ENCODE measurements at regions not wholly inside any gene's neighbourhood (a gene's known extent, or its start where the extent isn't known, plus 50 kb on each side); places are given as distances from the start of the nearest gene placed in this dataset.

- Histone ChIP-seq H2AFZ (ENCODE audit: low read length) (no peak overlapping the region), H3K4me3 (ENCODE audit: low read depth, low read length, poor library complexity, severe bottlenecking) (no peak overlapping the region), H3K36me3 (ENCODE audit: insufficient read depth, low read length) (no peaks in the 10 kb centered on the region), H3K9me3 (ENCODE audit: low read length) (no peaks in the 10 kb centered on the region), H3K9me2 (ENCODE audit: insufficient read depth, low read length) (no peaks in the 10 kb centered on the region), H3K27ac (ENCODE audit: low read depth, low read length, poor library complexity, severe bottlenecking) (no peak overlapping the region), H4K20me1 (ENCODE audit: insufficient read depth, low read length) (no peaks in the 10 kb centered on the region), H3K4me1 (ENCODE audit: insufficient read depth, low read length, poor library complexity, severe bottlenecking) (peaks cover 4% of the 10 kb centered on the region), H3K4me2 (ENCODE audit: low read length) (no peak overlapping the region), H3K79me2 (ENCODE audit: insufficient read depth, low read depth, low read length) (no peaks in the 10 kb centered on the region)
- intact Hi-C loops (cut with micrococcal nuclease; ENCODE audit: unreplicated experiment), result no loop called here
- ChIA-PET POLR2A (interaction anchor here (0.6 to 0.7 kb wide), 2 partner anchors 23 to 527 kb away, joined by 3 to 7 read pairs; no protein-coding TSS in a partner anchor), CTCF (ENCODE audit: unreplicated experiment) (interaction anchor here (0.6 to 0.7 kb wide), 2 partner anchors 60 to 546 kb away, joined by 6 to 7 read pairs; no protein-coding TSS in a partner anchor)
- no peak for DNase-seq (ENCODE audit: low spot score)
- TF ChIP-seq CTCF (conservative IDR thresholded peaks at IDR 0.05; ENCODE audit: low read length), result no peak
- BruUV-seq (replicated peaks), result no TSS peak
Observed at GRCh38 chr6:14762077-14762476, 483.8 kb upstream of the JARID2 start.

DNA sequence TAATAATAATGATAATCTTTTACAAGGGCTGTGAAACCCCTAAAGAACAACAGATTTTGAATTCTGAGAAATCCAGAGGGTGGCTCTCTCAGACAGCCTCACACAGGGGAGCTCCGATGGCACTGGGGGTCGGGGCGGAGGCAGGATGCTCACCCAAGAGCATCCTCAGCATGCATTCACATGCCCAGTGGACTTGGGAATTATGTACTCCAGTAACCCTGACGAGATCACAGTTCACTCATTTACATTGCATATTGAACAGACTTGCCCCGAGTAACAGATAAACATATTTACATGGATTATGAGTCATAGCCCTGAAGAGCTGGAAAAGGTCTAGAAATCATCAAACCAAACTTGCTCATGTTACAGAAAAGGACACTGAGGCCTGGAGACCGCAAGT lies 482.7 kb upstream of the JARID2 start:
- Histone ChIP-seq H3K79me2 (ENCODE audit: insufficient read depth, low read depth, low read length) (no peaks in the 10 kb centered on the region), H3K9me3 (ENCODE audit: low read length) (no peaks in the 10 kb centered on the region), H3K27ac (ENCODE audit: low read depth, low read length, poor library complexity, severe bottlenecking) (no peak overlapping the region), H2AFZ (ENCODE audit: low read length) (no peak overlapping the region), H4K20me1 (ENCODE audit: insufficient read depth, low read length) (no peaks in the 10 kb centered on the region), H3K9me2 (ENCODE audit: insufficient read depth, low read length) (no peaks in the 10 kb centered on the region), H3K4me3 (ENCODE audit: low read depth, low read length, poor library complexity, severe bottlenecking) (no peak overlapping the region), H3K4me2 (ENCODE audit: low read length) (no peak overlapping the region), H3K4me1 (ENCODE audit: insufficient read depth, low read length, poor library complexity, severe bottlenecking) (peaks cover 4% of the 10 kb centered on the region), H3K36me3 (ENCODE audit: insufficient read depth, low read length) (no peaks in the 10 kb centered on the region)
- no TSS peak for BruUV-seq (replicated peaks)
- CTCF ChIA-PET (ENCODE audit: unreplicated experiment), result no interaction called here
- no peak for DNase-seq (ENCODE audit: low spot score)
- intact Hi-C loops (cut with micrococcal nuclease; ENCODE audit: unreplicated experiment), result no loop called here
- no peak for TF ChIP-seq CTCF (conservative IDR thresholded peaks at IDR 0.05; ENCODE audit: low read length)
- TF ChIP-seq EZH2phosphoT487 (IDR thresholded peaks at IDR 0.05; ENCODE audit: borderline replicate concordance, low read depth, low read length), result no peak
- POLR2A ChIA-PET, result interaction anchor here (0.6 to 0.7 kb wide), 2 partner anchors 42 to 269 kb away, joined by 3 read pairs; no protein-coding TSS in a partner anchor

- Histone ChIP-seq H3K79me2 (ENCODE audit: insufficient read depth, low read depth, low read length) (no peaks in the 10 kb centered on the region), H3K9me2 (ENCODE audit: insufficient read depth, low read length) (no peaks in the 10 kb centered on the region), H3K27ac (ENCODE audit: low read depth, low read length, poor library complexity, severe bottlenecking) (no peak overlapping the region), H3K36me3 (ENCODE audit: insufficient read depth, low read length) (no peaks in the 10 kb centered on the region), H3K4me1 (ENCODE audit: insufficient read depth, low read length, poor library complexity, severe bottlenecking) (peaks cover 4% of the 10 kb centered on the region), H4K20me1 (ENCODE audit: insufficient read depth, low read length) (no peaks in the 10 kb centered on the region), H3K9me3 (ENCODE audit: low read length) (no peaks in the 10 kb centered on the region), H2AFZ (ENCODE audit: low read length) (no peak overlapping the region), H3K4me3 (ENCODE audit: low read depth, low read length, poor library complexity, severe bottlenecking) (no peak overlapping the region), H3K4me2 (ENCODE audit: low read length) (no peak overlapping the region)
- TF ChIP-seq CTCF (conservative IDR thresholded peaks at IDR 0.05; ENCODE audit: low read length) (no peak), EZH2phosphoT487 (IDR thresholded peaks at IDR 0.05; ENCODE audit: borderline replicate concordance, low read depth, low read length) (no peak)
- BruUV-seq (replicated peaks), result no TSS peak
- no peak for DNase-seq (ENCODE audit: low spot score)
- ChIA-PET POLR2A (interaction anchor here (0.6 to 0.7 kb wide), 2 partner anchors 43 to 270 kb away, joined by 3 read pairs; no protein-coding TSS in a partner anchor), CTCF (ENCODE audit: unreplicated experiment) (no interaction called here)
- intact Hi-C loops (cut with micrococcal nuclease; ENCODE audit: unreplicated experiment), result no loop called here
Observed at GRCh38 chr6:14763616-14764015, 482.3 kb upstream of the JARID2 start.
